Ovary (tissue), 3 donors: ENCODE measurements at regions not wholly inside any gene's neighbourhood (a gene's known extent, or its start where the extent isn't known, plus 50 kb on each side); places are given as distances from the start of the nearest gene placed in this dataset.

Source experiments
- EP300 ChIP-seq: sonication (generic); formaldehyde crosslinking; IDR thresholded peaks from one replicate; pipeline ENCODE4 v1.6.1; 2017; ENCODE audit warnings: antibody characterized with exemption
- POLR2A ChIP-seq: fragments of 450-650 bp; IDR thresholded peaks from one replicate; pipeline ENCODE4 v1.6.1; 2017; ENCODE audit warnings: antibody characterized with exemption, mild to moderate bottlenecking, moderate library complexity
- TF ChIP-seq, protein P1 (sequence below), 3 donors: fragments of 450-650 bp in 2 of 3; fragments of 200-600 bp in 1 of 3; IDR thresholded peaks; one replicate each; pipeline versions ENCODE4 v1.5.1 to v1.8.0; 2016 to 2022; ENCODE audit warnings: antibody characterized with exemption in 3 of 3, mild to moderate bottlenecking in 1 of 3
- donor health status: DM: no; HTN: no; CAD: no.

DNA sequence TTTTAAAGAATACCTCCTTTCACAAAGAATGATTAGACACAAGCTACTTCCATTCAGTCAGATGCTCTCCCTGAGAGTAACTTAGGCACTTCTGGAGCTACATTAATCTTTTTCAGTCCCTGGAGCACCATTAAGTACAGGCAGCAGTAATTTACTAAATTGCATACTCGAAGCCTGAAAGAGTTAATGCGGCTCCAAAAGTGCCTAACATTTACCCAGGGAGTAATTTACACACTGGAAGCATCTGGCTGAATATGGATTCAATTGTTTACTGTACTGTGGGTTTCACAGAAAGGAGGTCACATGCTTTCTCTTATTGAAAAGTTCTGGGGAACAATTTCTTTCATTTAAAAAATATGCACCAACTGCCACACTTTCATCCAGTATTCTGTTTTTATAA is 260.8 kb upstream of the TENM3 start:
- TF ChIP-seq POLR2A (no peak), EP300 (no peak)
- TF ChIP-seq, protein P1, sequence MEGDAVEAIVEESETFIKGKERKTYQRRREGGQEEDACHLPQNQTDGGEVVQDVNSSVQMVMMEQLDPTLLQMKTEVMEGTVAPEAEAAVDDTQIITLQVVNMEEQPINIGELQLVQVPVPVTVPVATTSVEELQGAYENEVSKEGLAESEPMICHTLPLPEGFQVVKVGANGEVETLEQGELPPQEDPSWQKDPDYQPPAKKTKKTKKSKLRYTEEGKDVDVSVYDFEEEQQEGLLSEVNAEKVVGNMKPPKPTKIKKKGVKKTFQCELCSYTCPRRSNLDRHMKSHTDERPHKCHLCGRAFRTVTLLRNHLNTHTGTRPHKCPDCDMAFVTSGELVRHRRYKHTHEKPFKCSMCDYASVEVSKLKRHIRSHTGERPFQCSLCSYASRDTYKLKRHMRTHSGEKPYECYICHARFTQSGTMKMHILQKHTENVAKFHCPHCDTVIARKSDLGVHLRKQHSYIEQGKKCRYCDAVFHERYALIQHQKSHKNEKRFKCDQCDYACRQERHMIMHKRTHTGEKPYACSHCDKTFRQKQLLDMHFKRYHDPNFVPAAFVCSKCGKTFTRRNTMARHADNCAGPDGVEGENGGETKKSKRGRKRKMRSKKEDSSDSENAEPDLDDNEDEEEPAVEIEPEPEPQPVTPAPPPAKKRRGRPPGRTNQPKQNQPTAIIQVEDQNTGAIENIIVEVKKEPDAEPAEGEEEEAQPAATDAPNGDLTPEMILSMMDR (IDR thresholded peaks at IDR 0.05): no peak
